Retina (tissue), 1 donor: ENCODE measurements at regions not wholly inside any gene's neighbourhood (a gene's known extent, or its start where the extent isn't known, plus 50 kb on each side); places are given as distances from the start of the nearest gene placed in this dataset.
"Not testable (repeated sequence)": the region's sequence is repeated elsewhere in the genome, so short reads cannot be mapped to it uniquely, and the experiment has no call there.

Experiments
- DNase-seq: peaks from one replicate; pipeline ENCODE4 v3.0.0-alpha.2; 2016

GRCh38 chr16:16624367-16624766 lies 245.4 kb downstream of the NPIPA7 start:
- not testable (repeated sequence) for DNase-seq

GRCh38 chr16:16625140-16625539 lies 246.2 kb downstream of the NPIPA7 start:
- not testable (repeated sequence) for DNase-seq

DNA sequence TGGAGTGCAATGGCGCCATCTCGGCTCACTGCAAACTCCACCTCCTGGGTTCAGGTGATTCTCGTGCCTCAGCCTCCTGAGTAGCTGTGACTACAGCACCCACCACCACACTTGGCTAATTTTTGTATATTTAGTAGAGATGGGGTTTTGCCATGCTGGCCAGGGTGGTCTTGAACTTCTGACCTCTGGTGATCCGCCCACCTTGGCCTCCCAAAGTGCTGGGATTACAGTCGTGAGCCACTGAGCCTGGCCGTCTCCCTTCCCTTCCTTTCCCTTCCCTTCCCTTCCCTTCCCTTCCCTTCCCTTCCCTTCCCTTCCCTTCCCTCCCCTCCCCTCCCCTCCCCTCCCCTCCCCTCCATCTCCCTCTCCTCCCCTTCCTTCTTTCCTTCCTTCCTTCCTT lies 248.9 kb downstream of the NPIPA7 start:
- not testable (repeated sequence) for DNase-seq

DNA sequence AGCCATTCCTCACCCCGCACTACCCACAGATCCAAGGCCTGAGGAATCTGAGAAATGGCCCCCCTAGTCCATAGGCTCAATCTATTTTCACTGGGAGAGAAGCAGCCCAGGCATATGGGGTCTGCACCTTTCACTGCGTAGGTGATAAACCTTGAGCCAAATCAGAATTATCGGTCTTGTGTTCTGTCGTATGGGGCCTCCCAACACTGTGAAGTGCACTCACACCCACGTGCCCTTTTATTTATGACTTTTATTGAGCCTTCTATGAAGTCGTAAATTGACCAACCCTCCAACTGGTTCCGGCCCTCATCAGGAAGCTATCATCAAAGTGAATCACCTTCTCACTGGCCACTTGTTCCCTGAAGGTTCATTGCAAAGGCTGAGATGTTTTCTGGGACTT lies 259.3 kb downstream of the NPIPA7 start:
- DNase-seq, result not testable (repeated sequence)

- not testable (repeated sequence) for DNase-seq
Observed at GRCh38 chr16:16638714-16639113, 259.8 kb downstream of the NPIPA7 start.

DNA sequence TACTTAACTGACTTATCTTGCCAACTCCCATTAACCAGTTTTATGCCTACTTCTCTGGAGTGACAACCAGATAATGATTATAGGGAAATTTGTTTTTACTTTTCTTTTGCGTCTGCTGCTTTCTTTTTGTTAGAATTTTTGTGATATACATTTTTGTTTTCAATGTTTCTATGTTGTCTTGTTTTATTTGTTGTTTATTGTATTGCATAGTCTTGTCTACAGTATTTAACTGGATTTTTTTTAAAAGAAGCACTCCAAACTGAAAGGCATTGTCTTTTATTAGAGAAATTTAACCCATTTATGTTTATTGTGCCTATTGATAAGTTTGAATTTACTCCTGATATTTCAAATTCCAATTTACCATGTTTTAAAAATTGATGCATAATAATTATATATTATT lies 264.9 kb downstream of the NPIPA7 start:
- not testable (repeated sequence) for DNase-seq

DNA sequence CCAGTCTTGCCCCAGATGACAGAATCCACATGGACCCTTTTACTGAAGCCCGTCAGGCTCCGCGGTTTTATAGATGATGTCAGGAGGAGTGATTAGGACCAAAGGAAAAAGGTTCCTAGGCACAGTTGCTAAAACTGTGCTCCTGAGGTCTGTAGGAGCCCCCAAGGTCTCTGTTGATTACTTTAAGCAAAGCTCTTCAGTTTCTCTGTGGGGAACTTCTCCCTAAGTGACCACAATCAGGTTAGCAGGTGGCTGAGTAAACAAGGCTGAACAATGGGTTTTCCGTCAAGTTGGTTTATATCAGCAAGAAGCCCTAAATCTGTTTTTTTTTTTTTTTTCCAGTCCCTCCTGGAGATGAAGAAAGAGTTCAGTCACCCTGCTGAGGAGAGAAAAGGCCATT lies 269.1 kb downstream of the NPIPA7 start:
- DNase-seq, result not testable (repeated sequence)

- not testable (repeated sequence) for DNase-seq
Observed at GRCh38 chr16:16672180-16672812, 293.4 kb downstream of the NPIPA7 start.

- DNase-seq, result not testable (repeated sequence)
Observed at GRCh38 chr16:16674820-16675219, 295.9 kb downstream of the NPIPA7 start.

DNA sequence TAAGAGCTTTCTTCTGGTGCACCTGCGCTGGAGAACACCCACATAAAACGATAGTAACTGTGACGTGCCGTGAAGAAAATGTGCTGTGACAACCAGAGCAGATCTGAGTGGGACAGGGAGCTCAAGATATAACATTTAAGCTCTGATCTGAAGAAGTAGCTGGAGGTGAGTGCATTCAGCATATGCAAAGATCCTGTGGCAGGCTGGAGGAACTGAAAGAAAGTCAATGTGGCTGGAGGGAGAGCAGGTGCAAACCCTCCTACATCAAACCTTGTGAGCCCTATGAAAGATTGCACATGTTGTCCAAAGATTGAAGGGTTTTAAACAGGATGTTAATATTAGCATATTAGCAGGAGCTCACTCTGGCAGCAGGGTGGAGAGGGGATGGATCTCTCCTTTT lies 342.9 kb downstream of the NPIPA7 start:
- DNase-seq, result not testable (repeated sequence)

- DNase-seq, result not testable (repeated sequence)
Observed at GRCh38 chr16:16722666-16723065, 343.7 kb downstream of the NPIPA7 start.

DNA sequence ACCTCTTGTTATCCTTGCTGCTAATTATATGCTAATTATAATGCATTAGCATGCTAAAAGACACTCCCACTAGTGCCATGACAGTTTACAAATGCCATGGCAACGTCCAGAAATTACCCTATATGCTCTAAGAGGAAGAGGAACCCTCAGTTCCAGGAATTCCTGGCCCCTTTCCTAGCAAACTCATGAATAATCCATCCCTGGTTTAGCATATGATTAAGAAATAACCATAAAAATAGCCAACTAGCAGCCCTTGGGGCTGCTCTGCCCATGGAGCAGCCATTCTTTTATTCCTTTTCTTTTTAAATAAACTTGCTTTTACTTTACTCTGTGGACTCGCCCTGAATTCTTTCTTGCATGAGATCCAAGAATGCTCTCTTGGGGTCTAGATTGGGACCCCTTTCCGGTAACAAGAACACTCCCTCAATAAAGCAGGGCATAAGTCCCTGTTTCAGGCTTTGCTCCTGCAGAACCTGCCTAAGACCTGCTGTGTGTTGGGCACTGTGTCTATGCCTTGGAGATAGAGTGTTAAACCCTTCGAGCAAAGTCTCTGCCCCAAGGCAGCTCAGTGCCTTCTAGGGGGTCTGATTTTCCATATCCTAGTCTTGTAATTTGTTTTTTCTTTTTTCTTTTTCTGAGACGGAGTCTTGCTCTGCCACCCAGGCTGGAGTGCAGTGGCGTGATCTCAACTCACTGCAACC lies 345.0 kb downstream of the NPIPA7 start:
- DNase-seq, result not testable (repeated sequence)

GRCh38 chr16:16727048-16727447 lies 348.1 kb downstream of the NPIPA7 start:
- not testable (repeated sequence) for DNase-seq

DNA sequence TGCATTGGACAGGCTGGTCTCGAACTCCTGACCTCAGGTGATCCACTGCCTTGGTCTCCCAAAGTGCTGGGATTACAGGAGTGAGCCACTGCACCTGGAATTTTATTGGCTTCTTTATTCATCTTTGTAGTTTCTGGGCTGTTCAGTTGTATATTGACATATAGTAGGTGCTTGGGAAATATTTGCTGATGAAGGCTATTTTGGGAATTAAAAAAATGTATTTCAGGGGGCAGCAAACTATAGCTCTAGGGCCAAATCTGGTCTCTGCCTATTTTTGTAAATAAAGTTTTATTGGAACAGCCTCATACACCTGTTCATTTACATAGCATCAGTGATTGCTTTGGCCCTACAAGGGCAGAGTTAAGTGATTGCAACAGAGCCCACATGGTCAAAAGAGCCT lies 363.6 kb downstream of the NPIPA7 start:
- DNase-seq, result not testable (repeated sequence)

DNA sequence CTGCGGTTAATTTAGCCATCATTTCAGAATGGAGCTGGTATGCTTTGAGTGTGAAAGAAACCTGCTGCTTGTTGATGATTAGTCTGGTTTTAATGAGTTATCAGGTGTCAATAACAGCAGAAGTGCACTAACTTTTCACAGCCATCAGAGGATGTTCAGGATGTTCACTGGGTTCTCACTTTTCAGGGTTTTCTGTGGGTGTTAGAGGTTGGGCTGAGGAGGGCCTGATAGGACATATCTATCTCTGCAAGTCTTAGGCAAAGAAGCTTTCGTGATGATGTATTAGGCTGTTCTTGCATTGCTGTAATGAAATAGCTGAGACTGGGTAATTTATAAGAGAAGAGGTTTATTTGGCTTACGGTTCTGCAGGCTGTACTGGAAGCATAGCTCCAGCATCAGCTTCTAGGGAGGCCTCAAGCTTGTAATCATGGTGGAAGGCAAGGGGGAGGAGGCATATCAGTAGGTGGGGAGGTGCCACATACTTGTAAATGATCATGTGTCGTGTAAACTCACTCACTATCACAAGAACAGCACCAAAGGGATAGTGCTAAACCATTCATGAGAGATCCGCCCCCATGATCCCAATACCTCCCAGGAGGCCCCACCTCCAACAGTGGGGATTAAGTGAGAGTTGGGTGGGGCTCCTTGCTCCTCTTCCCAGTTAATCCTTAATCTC lies 376.2 kb downstream of the NPIPA7 start:
- not testable (repeated sequence) for DNase-seq

GRCh38 chr16:16763449-16763848 lies 384.5 kb downstream of the NPIPA7 start:
- DNase-seq, result no peak

- not testable (repeated sequence) for DNase-seq
Observed at GRCh38 chr16:16770717-16771116, 391.8 kb downstream of the NPIPA7 start.

GRCh38 chr16:16774389-16774788 lies 395.4 kb downstream of the NPIPA7 start:
- DNase-seq, result no peak

DNA sequence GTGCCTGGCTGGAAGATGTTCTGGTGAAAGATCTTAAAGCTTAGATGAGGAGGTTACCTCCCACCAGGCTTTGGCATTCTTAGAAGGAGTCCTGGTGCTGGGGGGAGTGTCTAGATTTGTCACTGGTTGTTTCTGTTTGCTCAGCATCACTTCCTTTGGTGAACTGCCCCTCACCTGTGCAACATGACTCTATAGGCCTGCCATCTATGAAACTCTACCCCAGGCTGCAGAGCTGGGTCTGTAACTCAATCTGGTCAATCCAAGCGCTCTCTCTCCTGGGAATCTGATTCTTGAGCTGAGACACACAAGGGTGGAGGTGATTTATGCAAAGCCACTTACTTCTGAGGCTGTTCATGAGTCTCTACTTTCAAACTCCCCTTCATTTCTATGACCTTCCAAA lies 399.4 kb downstream of the NPIPA7 start:
- DNase-seq, result no peak

DNA sequence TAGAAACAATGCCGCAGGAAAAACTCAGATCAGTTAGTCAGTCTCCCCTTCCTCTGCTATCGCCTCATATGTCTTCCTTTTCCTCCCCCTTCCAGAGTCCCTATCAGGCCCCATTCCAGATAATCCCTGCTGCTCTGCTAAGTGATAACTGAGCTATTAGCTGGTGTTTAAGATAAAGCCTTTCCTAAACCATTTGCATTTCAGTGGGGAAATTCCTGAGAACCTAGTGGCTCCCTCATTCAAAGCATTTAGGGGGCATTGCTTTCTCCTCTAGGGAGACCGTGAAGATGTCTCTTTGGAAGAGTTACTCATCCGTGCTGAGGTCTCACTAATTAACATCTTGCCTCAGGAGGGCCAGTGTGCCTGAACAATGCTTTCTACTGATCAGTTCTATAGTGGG lies 401.6 kb downstream of the NPIPA7 start:
- peak; percentile 18 for DNase-seq

- no peak for DNase-seq
Observed at GRCh38 chr16:16782153-16782552, 403.2 kb downstream of the NPIPA7 start.

- no peak for DNase-seq
Observed at GRCh38 chr16:16788004-16788403, 409.1 kb downstream of the NPIPA7 start.

GRCh38 chr16:16790597-16790996 lies 411.7 kb downstream of the NPIPA7 start:
- no peak for DNase-seq

DNA sequence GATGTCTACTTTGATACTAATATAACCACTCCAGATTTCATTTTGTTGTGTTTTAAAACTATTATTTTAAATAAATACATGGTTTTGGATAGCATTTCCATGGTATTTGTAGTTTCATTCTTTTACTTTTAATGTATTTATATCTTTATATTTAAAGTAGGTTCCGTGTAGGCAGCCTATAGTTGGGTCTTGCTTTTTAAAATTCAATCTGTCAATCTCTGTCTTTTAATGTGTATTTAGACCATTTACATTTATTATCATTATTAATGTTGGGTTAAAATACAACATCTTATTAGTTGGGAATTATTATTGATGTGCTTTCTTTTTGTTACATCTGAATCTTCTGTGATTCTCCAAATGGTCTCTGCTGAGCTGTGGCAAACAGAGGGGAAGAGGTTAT lies 412.1 kb downstream of the NPIPA7 start:
- no peak for DNase-seq
